DMS153 treated with DMSO at 0.1 percent for 48 hours (cell line): ENCODE measurements at regions not wholly inside any gene's neighbourhood (a gene's known extent, or its start where the extent isn't known, plus 50 kb on each side); places are given as distances from the start of the nearest gene placed in this dataset.

ENCODE experiments used
- DNase-seq: peaks from one replicate; lab custom pipeline; 2025; ENCODE audit not compliant: unreplicated experiment; lab: John Stamatoyannopoulos, UW

DNA sequence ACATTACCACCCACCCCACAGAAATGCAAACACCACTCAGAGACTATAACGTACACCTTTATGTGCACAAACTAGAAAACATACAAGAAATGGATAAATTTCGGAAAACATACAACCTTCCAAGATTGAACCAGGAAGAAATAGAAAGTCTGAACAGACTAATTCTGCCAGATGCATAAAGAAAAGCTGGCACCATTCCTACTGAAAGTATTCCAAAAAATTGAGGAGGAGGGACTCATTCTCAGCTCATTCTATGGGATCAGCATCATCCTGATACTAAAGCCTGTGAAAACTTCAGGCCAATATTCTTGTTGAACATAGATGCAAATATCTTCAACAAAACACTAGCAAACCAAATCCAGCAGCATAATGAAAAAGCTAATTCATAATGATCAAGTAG lies 115.1 kb upstream of the CD180 start:
- no peak for DNase-seq

DNA sequence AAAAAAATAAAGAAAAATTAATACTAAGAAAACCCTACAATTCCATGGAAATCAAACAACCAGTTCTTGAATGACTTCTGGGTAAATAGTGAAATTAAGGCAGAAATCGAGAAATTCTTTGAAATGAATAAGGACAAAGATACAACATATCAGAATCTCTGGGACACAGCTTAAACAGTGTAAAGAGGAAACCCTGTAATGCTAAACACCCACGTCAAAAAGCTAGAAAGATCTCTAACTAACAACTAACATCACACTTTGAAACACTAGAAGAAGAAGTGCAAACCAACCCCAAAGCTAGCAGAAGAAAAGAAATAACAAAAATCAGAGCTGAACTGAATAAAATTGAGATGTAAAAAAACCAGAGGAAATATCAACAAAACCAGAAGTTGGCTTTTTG lies 114.6 kb upstream of the CD180 start:
- no peak for DNase-seq

DNA sequence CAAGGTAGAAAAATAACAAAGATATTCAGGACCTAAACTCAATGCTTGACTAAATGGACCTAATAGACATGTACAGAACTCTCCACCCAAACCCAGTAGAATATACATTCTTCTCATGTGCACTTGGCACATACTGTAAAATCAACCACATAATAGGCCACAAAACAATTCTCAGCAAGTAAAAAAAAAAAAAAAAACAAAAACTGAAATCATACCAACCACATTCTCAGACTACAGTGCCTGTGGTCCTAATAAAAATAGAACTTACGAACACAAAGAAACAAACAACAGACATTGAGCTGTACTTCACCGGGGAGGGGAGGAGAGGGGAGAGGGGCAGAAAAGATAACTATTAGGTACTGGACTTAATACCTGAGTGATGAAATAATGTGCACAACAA lies 114.1 kb upstream of the CD180 start:
- DNase-seq = no peak

DNA sequence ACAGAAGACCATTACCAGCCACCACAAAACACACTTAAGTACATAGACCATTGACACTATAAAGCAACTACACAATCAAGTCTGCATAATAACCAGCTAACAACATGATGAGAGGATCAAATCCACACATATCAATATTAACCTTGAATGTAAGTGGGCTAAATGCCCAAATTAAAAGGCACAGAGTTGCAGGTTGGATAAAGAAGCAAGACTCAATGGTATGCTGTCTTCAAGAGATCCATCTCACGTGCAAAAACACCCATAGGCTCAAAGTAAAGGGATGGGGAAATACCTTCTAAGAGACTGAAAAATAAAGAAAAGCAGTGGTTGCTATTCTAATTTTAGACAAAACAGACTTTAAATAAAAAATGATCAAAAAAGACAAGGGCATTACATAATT lies 113.6 kb upstream of the CD180 start:
- no peak for DNase-seq

DNA sequence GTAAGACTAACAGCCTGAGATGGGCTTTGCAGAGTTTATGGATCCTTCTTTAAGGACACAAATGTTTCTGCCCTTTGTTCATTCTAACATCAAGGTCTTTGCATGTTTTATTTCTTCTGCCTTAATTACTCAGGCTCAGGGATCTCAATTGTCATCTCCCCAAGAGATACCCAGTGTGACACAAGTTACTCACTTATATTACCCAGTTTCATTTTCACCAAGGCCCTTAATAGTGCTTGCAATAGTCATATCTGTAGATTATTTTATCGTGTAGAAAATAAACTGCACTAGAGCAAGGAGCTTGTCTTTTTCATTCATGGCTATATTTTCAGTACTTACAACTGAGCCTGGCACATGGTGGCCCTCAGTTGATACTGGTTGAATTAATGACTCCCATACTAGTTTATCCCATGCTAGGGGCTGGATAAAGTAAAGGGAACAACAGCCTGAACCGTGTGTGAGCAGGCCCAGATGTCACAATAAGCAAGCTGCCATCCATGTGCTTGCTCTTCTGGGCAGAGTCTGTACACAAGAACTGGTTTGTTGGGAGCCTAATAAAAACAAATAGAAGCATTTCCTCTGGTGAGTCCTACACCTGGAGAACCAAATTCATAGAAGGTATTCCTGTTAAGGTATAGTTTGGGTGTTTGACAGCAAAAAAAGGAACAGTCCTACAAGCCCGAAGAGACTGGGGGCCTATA lies 112.5 kb upstream of the CD180 start:
- DNase-seq = no peak

DNA sequence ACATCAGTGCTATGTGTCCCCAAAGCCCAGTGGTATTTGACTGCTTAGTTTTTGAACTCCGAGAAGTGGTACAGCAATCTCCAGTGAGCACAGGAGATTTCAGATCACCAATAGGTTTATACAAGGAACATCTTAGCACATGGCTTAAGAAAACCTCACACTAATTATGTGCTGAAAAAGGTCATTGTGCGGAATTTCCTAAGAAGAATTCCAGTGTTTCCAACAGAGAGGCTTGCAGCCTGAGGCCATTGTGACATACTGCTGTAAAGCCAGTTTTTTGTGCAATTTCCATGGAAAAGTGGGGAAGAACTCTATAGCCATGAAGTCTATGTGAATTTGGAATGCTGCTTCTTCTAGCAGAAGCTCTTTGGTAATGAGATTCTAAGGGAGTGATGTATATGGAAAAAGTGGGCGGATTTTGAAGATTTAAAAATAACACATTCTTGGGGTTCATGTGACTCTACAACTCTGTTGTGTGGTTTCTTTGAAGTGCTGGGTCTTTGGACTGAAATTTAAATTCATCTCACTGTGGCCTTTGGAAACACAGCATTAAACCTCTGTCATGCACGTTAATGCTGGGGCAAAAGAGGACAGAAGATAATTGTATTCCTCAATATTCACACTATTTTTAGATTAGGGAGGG lies 110.5 kb upstream of the CD180 start:
- no peak for DNase-seq

DNA sequence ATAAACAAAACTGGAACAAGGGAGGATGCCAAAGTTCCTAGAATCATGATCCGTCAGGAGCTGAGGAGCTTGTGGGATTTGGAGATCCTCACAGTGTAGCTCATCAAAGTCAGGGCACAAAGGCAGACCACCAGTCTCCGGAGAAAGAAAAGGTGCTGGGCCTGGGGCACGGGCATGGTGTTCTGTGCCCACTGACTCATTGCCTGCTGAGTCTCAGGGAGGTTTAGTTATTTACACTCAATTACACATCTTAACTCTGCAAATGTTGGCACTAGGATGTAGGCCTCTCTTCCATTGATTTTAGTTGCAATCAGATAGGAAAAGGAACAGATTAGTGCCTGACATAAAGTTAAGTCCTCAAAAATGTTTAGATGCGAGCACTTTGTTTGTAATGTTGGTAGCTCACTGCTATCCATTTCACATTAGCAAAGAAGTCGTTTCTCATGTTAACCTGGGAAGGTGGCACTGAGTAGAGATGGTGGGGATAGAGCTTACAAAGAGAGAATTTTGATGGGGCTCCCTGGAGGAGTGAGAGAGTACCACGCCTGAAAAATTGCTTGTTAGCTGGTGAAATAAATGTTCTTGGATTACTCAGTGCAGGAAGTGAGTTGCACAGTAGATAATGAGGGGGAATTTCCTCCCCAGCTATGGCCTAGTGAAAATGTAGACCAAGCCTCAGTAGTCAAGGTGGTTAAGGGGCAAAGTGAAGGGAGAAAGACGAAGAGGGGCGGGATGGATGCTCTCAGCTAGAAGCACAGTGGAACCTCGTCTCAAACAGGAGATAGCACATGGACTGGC lies 109.5 kb upstream of the CD180 start:
- no peak for DNase-seq

DNA sequence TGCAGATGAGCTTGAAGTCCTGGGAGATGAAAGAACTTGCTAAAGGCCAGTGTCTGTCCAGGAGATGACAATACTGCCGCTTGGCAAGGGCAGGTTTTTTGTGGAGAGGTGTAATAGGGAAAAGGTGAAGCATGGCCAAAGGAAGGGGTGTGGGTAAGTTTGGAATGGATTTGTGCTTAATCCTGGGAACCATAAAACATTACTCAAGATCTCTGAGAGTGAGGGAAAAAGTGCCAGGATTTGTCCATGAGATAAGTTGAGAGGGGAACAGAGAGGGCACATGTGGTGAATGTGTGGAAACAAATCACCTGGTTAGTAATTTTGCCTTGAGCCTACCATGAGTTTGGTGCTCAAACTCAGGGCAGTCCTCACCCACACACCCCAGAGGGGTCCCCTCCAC lies 108.8 kb upstream of the CD180 start:
- no peak for DNase-seq

DNA sequence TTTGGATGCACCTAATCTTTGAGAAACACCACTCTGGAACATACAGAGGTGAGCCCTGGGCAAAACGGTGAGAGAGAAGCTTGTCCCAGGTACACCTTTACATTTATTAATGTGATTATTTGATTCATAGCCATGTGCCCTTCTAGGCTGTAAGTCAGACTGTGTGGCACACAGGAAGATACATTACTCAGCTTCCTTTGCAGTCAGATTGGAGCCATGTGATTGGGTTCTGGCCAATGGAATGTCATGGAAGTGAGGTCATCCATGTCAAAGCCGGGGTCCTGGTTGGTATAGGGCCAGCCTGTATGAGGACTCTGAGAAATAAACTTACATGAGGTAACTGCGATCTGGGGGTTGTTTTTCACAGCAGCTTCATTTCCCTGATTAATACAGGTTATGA lies 106.8 kb upstream of the CD180 start:
- DNase-seq = no peak

DNA sequence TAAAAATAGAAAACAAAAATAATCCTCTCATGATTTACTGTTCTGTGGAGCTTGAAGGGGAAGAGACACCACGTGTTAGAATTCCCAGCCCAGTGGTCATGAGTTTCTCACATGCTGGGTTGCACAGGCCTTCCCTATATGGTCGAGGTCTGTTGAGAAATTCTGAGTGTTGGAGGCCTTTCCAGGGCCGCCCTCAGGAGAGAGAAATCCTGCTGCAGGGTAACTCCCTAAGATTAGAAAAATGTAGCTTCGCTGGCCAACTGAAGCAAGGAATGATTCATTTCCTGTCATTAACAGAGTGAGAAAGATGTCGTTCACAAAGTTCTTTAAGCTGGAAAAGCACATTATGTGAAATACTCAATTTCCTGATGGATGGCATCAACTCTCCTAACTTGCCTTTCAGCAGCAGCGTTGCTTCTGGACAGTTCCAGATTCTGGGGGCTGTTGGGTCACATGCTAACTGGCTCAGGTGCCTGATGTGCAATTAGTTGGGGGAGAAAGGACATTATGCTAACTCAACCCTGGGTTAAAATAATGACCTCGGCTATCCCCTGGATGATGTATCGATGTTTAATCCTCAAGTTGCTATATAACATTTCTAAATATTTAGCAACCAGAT lies 104.8 kb upstream of the CD180 start:
- DNase-seq = no peak

DNA sequence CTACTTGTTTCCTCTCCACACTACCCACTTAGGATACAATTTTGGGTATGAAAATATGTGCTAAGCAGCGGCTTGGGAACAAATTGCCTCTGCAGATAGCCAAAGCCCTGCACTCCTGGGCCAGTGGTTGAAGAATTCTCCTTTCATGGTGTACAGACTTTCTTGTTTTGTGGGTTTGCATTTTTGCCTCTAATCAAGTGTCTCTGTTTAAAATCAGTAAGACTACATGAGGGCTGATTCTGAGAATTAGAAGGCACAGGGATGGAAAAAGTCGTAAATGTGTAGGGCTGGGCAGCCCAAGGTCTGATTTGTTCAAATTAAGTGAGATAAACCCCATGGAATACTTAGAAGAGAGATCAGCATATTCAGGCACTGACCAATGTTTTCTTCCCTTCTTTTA lies 103.7 kb upstream of the CD180 start:
- no peak for DNase-seq

DNA sequence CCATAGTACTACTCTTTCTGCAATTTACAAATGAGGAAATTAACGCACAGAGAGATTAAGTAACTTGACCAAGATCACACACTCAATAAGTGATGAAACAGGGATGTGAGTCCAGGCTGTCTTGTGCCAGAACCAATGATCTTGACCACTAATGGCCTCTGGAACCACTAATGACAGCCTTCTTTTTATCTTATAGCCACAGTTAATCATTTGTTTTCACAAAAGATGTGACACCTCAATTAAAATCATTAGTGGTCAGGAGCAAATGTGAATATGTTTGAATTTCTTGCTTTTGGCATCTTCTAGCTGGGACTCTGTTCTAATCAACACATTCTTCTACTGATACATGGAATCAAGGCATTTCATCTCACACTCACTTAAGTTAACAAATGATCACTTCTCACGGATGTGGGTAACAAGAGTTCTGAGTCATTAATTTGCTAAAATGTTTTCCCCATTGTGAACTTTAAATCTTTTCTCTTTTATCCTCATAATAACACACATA lies 102.7 kb upstream of the CD180 start:
- no peak for DNase-seq

DNA sequence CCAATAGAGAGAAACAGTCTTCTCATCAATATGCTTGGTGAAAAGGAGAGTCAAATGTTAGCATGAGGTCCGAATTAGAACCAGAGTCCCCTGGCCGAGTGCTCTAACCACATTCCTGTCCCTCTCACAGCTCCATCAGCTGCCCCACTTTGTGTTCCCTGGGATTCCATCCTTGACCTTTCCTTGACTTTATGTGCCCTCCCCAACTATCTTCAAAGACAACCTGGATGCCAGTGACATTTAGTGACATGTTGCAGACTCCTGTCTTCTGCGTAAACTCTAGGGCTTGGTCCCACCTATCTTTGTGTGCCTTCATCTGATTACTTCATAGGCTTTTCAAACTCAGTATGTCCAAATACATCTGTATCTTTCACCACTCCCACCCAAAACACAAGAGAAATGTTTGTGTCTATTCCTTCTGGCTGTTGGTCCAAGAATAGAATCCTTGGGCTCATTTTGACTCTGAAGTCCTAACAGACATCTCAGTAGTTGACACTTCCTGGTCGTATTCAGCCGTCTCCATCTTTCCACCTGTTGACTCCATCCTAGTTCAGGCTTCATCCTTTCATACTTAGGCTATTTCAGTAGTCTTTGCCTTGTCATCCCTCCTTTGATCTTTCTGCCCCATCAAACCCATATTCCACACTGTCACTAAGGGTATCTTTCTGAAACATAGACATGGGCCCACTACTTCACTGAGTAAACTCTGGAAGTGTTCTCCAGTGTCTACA lies 101.4 kb upstream of the CD180 start:
- DNase-seq = no peak

DNA sequence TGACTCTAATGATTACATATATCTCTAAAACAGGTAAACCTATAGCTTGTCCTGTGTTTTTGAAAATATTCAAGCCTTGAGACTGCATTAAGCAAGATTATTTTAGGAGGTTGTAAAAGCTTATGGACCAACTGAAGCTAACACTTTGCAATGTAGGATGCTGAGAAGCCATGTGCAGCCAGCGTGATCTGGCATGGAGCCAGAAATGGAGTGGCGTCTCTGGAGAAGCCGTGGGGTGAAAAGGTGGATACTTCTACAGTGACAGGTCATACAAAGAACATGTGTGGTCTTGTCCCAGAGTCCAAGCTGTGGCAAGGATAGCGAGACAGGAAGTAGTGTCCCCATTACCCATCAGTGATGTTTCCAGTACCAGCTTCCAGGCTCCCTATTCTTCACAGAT lies 100.8 kb upstream of the CD180 start:
- peak; percentile 37 for DNase-seq

DNA sequence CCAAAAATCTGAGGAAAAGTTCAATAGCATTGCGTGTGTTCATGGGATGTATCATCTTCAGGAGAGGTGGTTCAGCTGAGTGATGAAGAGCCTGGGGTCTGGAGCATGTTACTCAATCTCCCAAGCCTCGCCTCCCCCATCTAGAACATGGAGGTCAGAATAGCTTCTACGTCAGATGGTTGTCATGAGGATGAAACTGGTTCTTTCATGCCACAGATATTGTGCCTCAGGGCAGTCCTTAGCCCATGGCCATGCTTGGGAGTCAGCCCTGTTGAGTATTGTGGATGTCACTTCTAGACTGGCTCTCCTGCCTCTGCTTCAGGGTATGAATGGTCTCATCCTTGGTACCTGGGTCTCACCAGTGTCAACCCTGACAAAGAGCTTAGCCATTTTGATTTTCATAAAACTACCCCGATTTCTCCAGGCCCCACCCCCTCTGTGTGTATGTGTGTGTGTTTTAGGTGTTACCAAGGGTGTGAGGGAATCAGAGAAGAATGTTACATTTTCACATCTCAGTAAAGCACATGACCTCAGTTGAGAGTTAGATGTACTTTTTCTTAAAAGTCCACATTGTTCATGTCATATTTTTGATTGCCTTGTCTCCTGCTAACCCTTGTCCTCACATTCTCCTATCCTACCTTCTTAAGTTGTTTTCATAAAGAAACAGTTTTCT lies 97.8 kb upstream of the CD180 start:
- no peak for DNase-seq

DNA sequence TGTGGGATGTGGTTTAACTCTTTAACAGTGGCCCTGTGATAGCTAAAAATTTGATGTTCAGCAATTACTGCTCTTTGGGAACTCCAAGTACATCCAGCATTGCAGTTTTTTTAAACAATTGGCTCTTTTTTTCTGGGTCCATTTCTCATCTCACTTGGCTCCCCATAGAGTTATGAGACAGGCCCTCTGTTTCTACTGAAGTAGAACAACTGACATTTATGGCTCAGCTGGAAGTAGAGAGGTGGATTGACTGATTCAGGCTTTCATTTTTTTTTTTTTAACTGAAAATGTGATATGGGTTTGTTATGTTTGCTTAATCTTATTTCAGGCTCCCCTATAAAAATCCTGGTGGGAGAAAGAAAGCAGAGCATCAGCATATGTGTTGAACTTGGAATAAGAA lies 96.6 kb upstream of the CD180 start:
- DNase-seq = no peak

DNA sequence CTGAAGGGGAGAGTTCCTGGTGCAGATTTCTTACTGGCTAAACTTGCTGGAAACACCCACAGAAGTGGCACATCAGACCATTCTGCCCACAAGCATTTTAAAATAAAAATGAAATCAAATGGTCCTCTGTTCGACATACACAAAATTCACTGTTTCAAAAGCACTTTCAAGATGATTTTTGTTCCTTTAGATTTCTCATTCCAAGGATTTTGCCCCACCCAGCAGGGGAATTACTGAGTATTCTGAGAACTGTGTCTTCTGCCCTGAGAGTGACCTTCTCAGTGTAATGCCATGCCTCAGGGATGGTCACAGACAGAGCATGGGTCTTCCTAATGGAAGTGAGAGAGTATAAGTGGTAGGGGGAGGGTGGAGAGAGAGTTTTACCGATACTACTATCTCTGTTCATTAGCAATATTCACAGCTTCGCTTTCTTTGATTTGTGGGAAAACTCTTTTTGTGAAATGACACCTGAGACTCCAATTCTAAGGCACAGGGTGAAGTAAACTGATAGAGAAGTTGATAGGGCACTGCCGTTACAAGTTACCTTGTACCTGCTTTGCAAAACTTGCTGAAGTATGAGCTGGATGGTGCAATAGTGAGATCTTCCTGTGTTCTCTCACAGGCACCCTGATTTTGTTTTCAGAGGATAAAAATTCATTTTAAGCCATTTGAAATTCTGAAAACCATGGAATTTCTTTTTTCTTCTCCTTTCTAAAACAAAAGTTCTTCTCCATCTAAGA lies 95.8 kb upstream of the CD180 start:
- no peak for DNase-seq

DNA sequence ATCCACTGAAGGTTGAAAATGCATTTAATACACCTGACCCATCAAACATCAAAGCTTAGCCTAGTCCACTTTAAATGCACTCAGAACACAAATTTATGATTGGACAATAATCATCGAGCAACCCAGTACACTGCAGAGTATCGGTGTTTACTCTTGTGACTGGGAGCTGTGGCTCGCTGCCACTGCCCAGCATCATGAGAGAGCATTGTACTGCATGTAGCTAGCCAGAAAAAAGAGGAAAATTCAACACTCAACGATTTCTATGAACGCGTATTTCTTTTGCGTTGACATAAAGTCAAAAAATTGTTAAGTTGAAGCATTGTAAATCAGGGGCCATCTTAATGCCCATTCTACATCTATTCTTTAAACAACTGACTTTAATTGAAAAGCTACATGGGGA lies 95.1 kb upstream of the CD180 start:
- no peak for DNase-seq

DNA sequence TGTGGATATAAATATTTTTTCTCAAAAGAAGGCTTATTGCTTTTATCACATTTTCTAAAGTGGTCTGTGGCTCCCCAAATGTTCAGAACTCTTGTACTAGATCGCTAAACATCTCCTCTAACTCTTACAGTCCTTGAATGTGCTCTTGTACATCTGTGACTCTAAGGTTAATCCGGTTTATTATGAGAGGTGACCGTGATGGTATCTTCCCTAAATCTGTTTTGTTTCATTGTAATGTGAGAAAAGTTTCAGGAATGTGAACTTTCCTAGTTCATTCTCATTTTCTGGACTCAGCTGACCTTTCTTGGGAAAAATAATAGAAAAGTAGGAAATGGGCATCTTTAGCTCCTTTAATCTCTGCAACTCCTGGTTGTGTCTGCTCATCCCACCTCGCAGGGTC lies 94.5 kb upstream of the CD180 start:
- DNase-seq = no peak

DNA sequence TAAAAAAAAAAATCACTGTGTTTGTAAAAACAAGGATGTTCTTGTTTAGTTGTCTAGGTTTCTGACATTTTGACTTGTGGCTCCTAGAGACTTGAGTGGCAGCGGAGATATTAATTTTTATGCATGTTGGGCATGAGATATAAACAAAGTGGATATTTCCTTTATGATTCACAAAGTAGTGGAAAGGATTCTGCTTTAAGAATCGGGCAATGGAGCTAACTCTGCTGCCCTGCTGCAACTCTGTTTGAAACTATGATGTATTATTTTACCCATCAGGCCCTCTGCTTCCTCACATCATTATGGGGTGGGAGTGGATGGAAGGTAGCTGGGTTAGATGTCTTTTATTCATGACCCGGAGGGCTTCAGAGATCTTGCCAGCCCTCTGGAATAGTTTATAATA lies 94.1 kb upstream of the CD180 start:
- no peak for DNase-seq
